ENCODE measurements at regions not wholly inside any gene's neighbourhood (a gene's known extent, or its start where the extent isn't known, plus 50 kb on each side); places are given as distances from the start of the nearest gene placed in this dataset.

DNA sequence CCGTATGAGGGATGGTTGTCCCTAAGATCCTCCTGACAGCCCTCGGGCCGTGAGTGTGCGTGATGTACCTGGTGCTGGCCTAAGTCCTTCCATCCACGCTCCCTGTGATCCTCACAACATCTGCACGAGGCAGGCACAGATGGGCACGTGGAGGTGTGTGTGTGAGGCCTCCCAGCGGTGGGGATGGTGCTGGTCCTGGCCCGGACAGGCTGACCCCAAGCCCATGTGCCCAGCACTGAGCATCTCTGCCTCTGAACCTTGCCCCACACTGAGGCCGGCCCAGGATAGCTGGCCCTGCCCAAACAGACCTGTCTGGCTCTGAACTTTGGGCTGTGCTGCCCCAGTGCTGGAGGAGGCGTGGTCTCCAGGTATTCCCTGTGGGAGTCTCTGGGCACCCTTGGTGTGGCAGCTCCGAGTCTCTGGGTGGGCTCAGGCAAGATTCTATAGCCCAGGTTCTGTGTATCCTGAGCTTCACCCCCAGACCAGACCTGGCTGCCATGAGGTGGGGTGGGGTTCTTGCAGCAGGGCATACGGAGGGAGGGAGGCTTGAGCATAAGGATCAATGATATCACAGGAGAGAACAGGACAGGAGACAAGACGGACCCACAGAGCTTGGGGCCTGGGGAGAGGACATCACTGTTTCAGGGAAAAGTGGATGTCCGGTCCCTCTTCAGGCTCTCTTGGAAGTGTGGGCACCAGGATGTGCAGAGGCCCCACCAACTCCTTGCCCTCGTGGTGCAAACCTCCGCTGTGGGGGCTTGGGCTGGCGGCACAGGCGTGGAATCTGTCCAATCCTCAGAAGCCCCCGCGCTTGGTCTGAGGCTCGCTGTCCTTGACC is 881.8 kb downstream of the BRD1 start:
- no peak for TF ChIP-seq ZNF239 (tag by site-specific recombination; IDR thresholded peaks at IDR 0.05)
- no peak for TF ChIP-seq CTCF (tag by site-specific recombination; IDR thresholded peaks at IDR 0.05)
- no peak for TF ChIP-seq ZNF830 (tag by site-specific recombination; IDR thresholded peaks at IDR 0.05; ENCODE audit: low read depth)
- no peak for TF ChIP-seq ZNF658 (tag by site-specific recombination; IDR thresholded peaks at IDR 0.05)
- TF ChIP-seq ZSCAN23 (tag by site-specific recombination; IDR thresholded peaks at IDR 0.05), result no peak
- no peak for TF ChIP-seq ZBTB44 (tag by site-specific recombination; IDR thresholded peaks at IDR 0.05)
